ENCODE measurements at regions not wholly inside any gene's neighbourhood (a gene's known extent, or its start where the extent isn't known, plus 50 kb on each side); places are given as distances from the start of the nearest gene placed in this dataset.

DNA sequence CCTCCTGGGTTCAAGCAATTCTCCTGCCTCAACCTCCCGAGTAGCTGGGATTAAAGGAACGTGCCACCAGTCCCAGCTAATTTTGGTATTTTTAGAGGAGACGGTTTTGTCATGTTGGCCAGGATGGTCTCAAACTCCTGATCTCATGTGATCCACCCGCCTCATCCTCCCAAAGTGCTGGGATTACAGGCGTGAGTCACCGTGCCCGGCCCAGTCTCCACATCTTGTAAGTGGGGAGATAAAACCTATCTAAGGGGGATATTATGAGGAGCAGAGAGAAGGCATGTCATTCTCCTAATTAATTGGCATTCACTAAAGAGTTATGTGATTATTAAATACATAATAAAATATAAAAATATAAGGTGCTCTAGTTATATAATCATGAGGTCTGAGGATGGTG lies 94.1 kb upstream of the BOD1 start:
- Histone ChIP-seq H3K4me1 (ENCODE audit: insufficient read depth, low read length) (peaks cover 27% of the 10 kb centered on the region), H3K36me3 (replicated peaks in 1 of 2; ENCODE audit: control insufficient read depth in 1 of 2, insufficient read depth in 2 of 2, low read length in 2 of 2) (no peaks in the 10 kb centered on the region), H3K27me3 (ENCODE audit: control insufficient read depth in 1 of 2, insufficient read depth in 2 of 2, low read length in 2 of 2) (no peaks in the 10 kb centered on the region), H3K27ac (ENCODE audit: extremely low read length, insufficient read depth, low read length) (no peak overlapping the region), H3K4me2 (ENCODE audit: low read depth, low read length) (no peak overlapping the region), H3K4me3 (replicated peaks in 1 of 3; ENCODE audit: insufficient read depth in 1 of 3, low read depth in 2 of 3, low read length in 3 of 3) (no peak overlapping the region), H3K9me3 (ENCODE audit: low read length) (no peaks in the 10 kb centered on the region), H3K9ac (ENCODE audit: insufficient read depth, low read depth, low read length) (no peak overlapping the region), H3K79me2 (ENCODE audit: insufficient read depth, low read length) (no peaks in the 10 kb centered on the region), H4K20me1 (ENCODE audit: insufficient read depth, low read length) (no peaks in the 10 kb centered on the region), H2AFZ (ENCODE audit: low read length) (no peak overlapping the region)
- 94% methylated on average over 7 of the region's 7 CpGs for WGBS (ENCODE audit: low lambda C conversion rate)
- in situ Hi-C loops (cut with HindIII; ENCODE audit: extremely low pct_ligation_motif_present, low pct_unique_long_range_greater_than_20kb) (no loop called here), intact Hi-C loops (cut with micrococcal nuclease; ENCODE audit: unreplicated experiment) (no loop called here)
- CTCF ChIA-PET (ENCODE audit: low intra/inter-chr PET ratio, low total read pairs), result no interaction called here
- no TSS peak for BruUV-seq (replicated peaks)
- POLR2A ChIA-PET, result no interaction called here
- ATAC-seq, result no peak
- TF ChIP-seq ZNF33A (CRISPR knock-in tag; IDR thresholded peaks at IDR 0.05; ENCODE audit: borderline replicate concordance) (no peak), CENPBD1 (CRISPR knock-in tag; IDR thresholded peaks at IDR 0.05; ENCODE audit: borderline replicate concordance, low read depth) (no peak)
- no peak for FAIRE-seq
- DNase-seq (ENCODE audit: low spot score), result no peak

- in situ Hi-C loops (cut with HindIII; ENCODE audit: extremely low pct_ligation_motif_present, low pct_unique_long_range_greater_than_20kb), result no loop called here
- DNase-seq (ENCODE audit: low spot score) (no peak), ATAC-seq (no peak), FAIRE-seq (no peak)
- H3K36me3 ChIP-seq (replicated peaks in 1 of 2; ENCODE audit: control insufficient read depth in 1 of 2, insufficient read depth in 2 of 2, low read length in 2 of 2), result no peaks in the 10 kb centered on the region
- peaks cover 27% of the 10 kb centered on the region for H3K4me1 ChIP-seq (ENCODE audit: insufficient read depth, low read length)
- H3K9ac ChIP-seq (ENCODE audit: insufficient read depth, low read depth, low read length), result no peak overlapping the region
- H3K9me3 ChIP-seq (ENCODE audit: low read length), result no peaks in the 10 kb centered on the region
- intact Hi-C loops (cut with micrococcal nuclease; ENCODE audit: unreplicated experiment), result no loop called here
- BruUV-seq (replicated peaks), result no TSS peak
- no peaks in the 10 kb centered on the region for H3K27me3 ChIP-seq (ENCODE audit: control insufficient read depth in 1 of 2, insufficient read depth in 2 of 2, low read length in 2 of 2)
- WGBS (ENCODE audit: low lambda C conversion rate), result 82% methylated on average over 2 of the region's 2 CpGs
- ChIA-PET POLR2A (no interaction called here), CTCF (ENCODE audit: low intra/inter-chr PET ratio, low total read pairs) (no interaction called here)
- no peaks in the 10 kb centered on the region for H4K20me1 ChIP-seq (ENCODE audit: insufficient read depth, low read length)
- no peak overlapping the region for H2AFZ ChIP-seq (ENCODE audit: low read length)
- H3K79me2 ChIP-seq (ENCODE audit: insufficient read depth, low read length), result no peaks in the 10 kb centered on the region
- no peak overlapping the region for H3K4me2 ChIP-seq (ENCODE audit: low read depth, low read length)
- no peak overlapping the region for H3K4me3 ChIP-seq (replicated peaks in 1 of 3; ENCODE audit: insufficient read depth in 1 of 3, low read depth in 2 of 3, low read length in 3 of 3)
- no peak overlapping the region for H3K27ac ChIP-seq (ENCODE audit: extremely low read length, insufficient read depth, low read length)
- TF ChIP-seq GMEB1 (CRISPR knock-in tag; IDR thresholded peaks at IDR 0.05; ENCODE audit: borderline replicate concordance) (no peak), SIX4 (CRISPR knock-in tag; IDR thresholded peaks at IDR 0.05) (no peak), SIN3B (IDR thresholded peaks at IDR 0.05; ENCODE audit: low read length) (no peak), ZSCAN9 (CRISPR knock-in tag; IDR thresholded peaks at IDR 0.05; ENCODE audit: borderline replicate concordance) (no peak), SNRNP70 (IDR thresholded peaks at IDR 0.05; ENCODE audit: low read depth, low read length) (no peak)
- TF ChIP-seq, protein P1, sequence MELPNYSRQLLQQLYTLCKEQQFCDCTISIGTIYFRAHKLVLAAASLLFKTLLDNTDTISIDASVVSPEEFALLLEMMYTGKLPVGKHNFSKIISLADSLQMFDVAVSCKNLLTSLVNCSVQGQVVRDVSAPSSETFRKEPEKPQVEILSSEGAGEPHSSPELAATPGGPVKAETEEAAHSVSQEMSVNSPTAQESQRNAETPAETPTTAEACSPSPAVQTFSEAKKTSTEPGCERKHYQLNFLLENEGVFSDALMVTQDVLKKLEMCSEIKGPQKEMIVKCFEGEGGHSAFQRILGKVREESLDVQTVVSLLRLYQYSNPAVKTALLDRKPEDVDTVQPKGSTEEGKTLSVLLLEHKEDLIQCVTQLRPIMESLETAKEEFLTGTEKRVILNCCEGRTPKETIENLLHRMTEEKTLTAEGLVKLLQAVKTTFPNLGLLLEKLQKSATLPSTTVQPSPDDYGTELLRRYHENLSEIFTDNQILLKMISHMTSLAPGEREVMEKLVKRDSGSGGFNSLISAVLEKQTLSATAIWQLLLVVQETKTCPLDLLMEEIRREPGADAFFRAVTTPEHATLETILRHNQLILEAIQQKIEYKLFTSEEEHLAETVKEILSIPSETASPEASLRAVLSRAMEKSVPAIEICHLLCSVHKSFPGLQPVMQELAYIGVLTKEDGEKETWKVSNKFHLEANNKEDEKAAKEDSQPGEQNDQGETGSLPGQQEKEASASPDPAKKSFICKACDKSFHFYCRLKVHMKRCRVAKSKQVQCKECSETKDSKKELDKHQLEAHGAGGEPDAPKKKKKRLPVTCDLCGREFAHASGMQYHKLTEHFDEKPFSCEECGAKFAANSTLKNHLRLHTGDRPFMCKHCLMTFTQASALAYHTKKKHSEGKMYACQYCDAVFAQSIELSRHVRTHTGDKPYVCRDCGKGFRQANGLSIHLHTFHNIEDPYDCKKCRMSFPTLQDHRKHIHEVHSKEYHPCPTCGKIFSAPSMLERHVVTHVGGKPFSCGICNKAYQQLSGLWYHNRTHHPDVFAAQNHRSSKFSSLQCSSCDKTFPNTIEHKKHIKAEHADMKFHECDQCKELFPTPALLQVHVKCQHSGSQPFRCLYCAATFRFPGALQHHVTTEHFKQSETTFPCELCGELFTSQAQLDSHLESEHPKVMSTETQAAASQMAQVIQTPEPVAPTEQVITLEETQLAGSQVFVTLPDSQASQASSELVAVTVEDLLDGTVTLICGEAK (IDR thresholded peaks at IDR 0.05), result no peak
- TF ChIP-seq, protein P1 (CRISPR knock-in tag; IDR thresholded peaks at IDR 0.05), result no peak
Observed at GRCh38 chr5:173711466-173711865, 95.0 kb upstream of the BOD1 start.

Data from HepG2 (cell line).